H1 (cell line): ENCODE measurements at regions not wholly inside any gene's neighbourhood (a gene's known extent, or its start where the extent isn't known, plus 50 kb on each side); places are given as distances from the start of the nearest gene placed in this dataset.

Experiments
- CTCF ChIA-PET: fragments of 300-600 bp; sonication (Branson Sonifier 250); formaldehyde crosslinking; loops from one replicate; lab custom pipeline; 2021; ENCODE audit not compliant: partially characterized antibody; lab: Charles Lee
- POLR2A ChIA-PET: fragments of 300-600 bp; sonication (Branson Sonifier 250); formaldehyde crosslinking; loops from one replicate; lab custom pipeline; 2021; ENCODE audit warnings: inconsistent platforms; ENCODE audit not compliant: partially characterized antibody; lab: Charles Lee
- DNase-seq, 2 experiments: peaks; one replicate each; pipeline versions ENCODE4 v3.0.0 to v3.0.0-alpha.2; 2010 to 2022; ENCODE audit warnings: low spot score in 2 of 2, low read depth in 1 of 2, mixed read lengths in 1 of 2
- FAIRE-seq: peaks from 2 replicates; lab custom pipeline; 2011; peaks lifted over from hg19 to GRCh38; lab: Jason Lieb, UNC
- H2AFZ ChIP-seq: 2 replicates; pipeline ENCODE4 v1.8.1; 2012; ENCODE audit warnings: low read length, inconsistent platforms
- H2AK5ac ChIP-seq: 2 replicates; pipeline ENCODE4 v1.6.1; 2013; ENCODE audit warnings: low read depth, low read length
- H2BK120ac ChIP-seq: replicated peaks from 2 replicates; pipeline ENCODE3; 2013; ENCODE audit warnings: low read depth, low read length, inconsistent platforms
- H2BK12ac ChIP-seq: 2 replicates; pipeline ENCODE4 v1.6.1; 2013; ENCODE audit warnings: low read depth, low read length
- H2BK15ac ChIP-seq: 2 replicates; pipeline ENCODE4 v1.6.1; 2013; ENCODE audit warnings: low read length
- H2BK20ac ChIP-seq: 2 replicates; pipeline ENCODE4 v1.6.1; 2013; ENCODE audit warnings: low read length
- H2BK5ac ChIP-seq: 2 replicates; pipeline ENCODE4 v1.6.1; 2013; ENCODE audit warnings: low read depth, low read length
- H3K14ac ChIP-seq: 2 replicates; pipeline ENCODE4 v1.6.1; 2013; ENCODE audit warnings: inconsistent platforms; ENCODE audit not compliant: insufficient read length
- H3K18ac ChIP-seq: 2 replicates; pipeline ENCODE4 v1.6.1; 2013; ENCODE audit warnings: low read length; ENCODE audit errors: extremely low read depth
- H3K23ac ChIP-seq: 2 replicates; pipeline ENCODE4 v1.6.1; 2013; ENCODE audit warnings: inconsistent platforms; ENCODE audit not compliant: insufficient read length
- H3K23me2 ChIP-seq: 2 replicates; pipeline ENCODE4 v1.6.1; 2013; ENCODE audit warnings: low read depth, low read length
- H3K27ac ChIP-seq: 2 replicates; pipeline ENCODE4 v1.6.1; 2011; ENCODE audit warnings: low read depth, low read length, inconsistent platforms
- H3K27me3 ChIP-seq, 4 experiments: replicated peaks in 1 of 4; 1 replicate in 1 of 4; 2 replicates in 3 of 4; pipeline versions ENCODE4 v1.6.1 to v1.8.1; 2011 to 2013; ENCODE audit warnings: low read length in 3 of 4, mild to moderate bottlenecking in 3 of 4, inconsistent platforms in 2 of 4, mixed read lengths in 2 of 4, moderate library complexity in 1 of 4; ENCODE audit not compliant: control insufficient read depth in 3 of 4, insufficient read depth in 3 of 4; ENCODE audit errors: extremely low read depth in 1 of 4
- H3K36me3 ChIP-seq, 4 experiments: 2 replicates each; pipeline versions ENCODE4 v1.6.1 to v1.8.1; 2011 to 2013; ENCODE audit warnings: mild to moderate bottlenecking in 4 of 4, low read length in 3 of 4, moderate library complexity in 2 of 4, control low read depth in 1 of 4, inconsistent platforms in 1 of 4; ENCODE audit not compliant: insufficient read depth in 4 of 4, control insufficient read depth in 2 of 4
- H3K4ac ChIP-seq: replicated peaks from 2 replicates; pipeline ENCODE3; 2013; ENCODE audit warnings: low read length, low read depth, mixed read lengths, inconsistent platforms; ENCODE audit not compliant: insufficient read length
- H3K4me1 ChIP-seq, 4 experiments: replicated peaks in 1 of 4; 1 replicate in 1 of 4; 2 replicates in 3 of 4; pipeline versions ENCODE4 v1.6.1 to v1.8.1; 2011 to 2013; ENCODE audit warnings: low read length in 3 of 4, inconsistent platforms in 2 of 4, mixed read lengths in 1 of 4; ENCODE audit not compliant: insufficient read depth in 4 of 4, control insufficient read depth in 3 of 4
- H3K4me2 ChIP-seq, 2 experiments: 2 replicates each; pipeline versions ENCODE4 v1.6.1 to v1.8.1; 2011 to 2013; ENCODE audit warnings: low read depth in 2 of 2, low read length in 2 of 2, control low read depth in 1 of 2, inconsistent platforms in 1 of 2, mild to moderate bottlenecking in 1 of 2; ENCODE audit not compliant: insufficient read depth in 1 of 2
- H3K4me3 ChIP-seq, 4 experiments: fragments of 200-600, 300-600 bp in 1 of 4; sonication (generic), shearing (Covaris generic), sonication (Bioruptor Twin) in 1 of 4; 2 replicates each; pipeline versions ENCODE4 v1.5.1 to v1.8.1; 2011 to 2016; ENCODE audit warnings: low read length in 4 of 4, low read depth in 3 of 4, control low read depth in 2 of 4, inconsistent platforms in 2 of 4, mild to moderate bottlenecking in 2 of 4, mixed read lengths in 1 of 4, moderate library complexity in 1 of 4; ENCODE audit not compliant: insufficient read depth in 2 of 4; ENCODE audit errors: extremely low read depth in 1 of 4
- H3K56ac ChIP-seq: replicated peaks from 2 replicates; pipeline ENCODE3; 2013; ENCODE audit warnings: low read depth, mild to moderate bottlenecking, mixed read lengths, low read length, inconsistent platforms; ENCODE audit not compliant: insufficient read length
- H3K79me1 ChIP-seq: 2 replicates; pipeline ENCODE4 v1.6.1; 2013; ENCODE audit warnings: low read depth, low read length, control low read depth
- H3K79me2 ChIP-seq, 2 experiments: 2 replicates each; pipeline versions ENCODE4 v1.6.1 to v1.8.1; 2012 to 2013; ENCODE audit warnings: low read length in 2 of 2, mild to moderate bottlenecking in 2 of 2, inconsistent platforms in 1 of 2; ENCODE audit not compliant: insufficient read depth in 2 of 2, control insufficient read depth in 1 of 2
- H3K9ac ChIP-seq, 4 experiments: replicated peaks in 1 of 4; 1 replicate in 1 of 4; 2 replicates in 3 of 4; pipeline versions ENCODE4 v1.6.1 to v1.8.1; 2011 to 2013; ENCODE audit warnings: low read depth in 3 of 4, low read length in 3 of 4, control low read depth in 2 of 4, mild to moderate bottlenecking in 2 of 4, moderate library complexity in 2 of 4, inconsistent platforms in 1 of 4; ENCODE audit errors: extremely low read depth in 1 of 4
- H3K9me3 ChIP-seq, 2 experiments: 2 replicates each; pipeline versions ENCODE4 v1.6.1 to v1.8.1; 2012 to 2013; ENCODE audit warnings: mild to moderate bottlenecking in 2 of 2, moderate library complexity in 2 of 2, control low read depth in 1 of 2, inconsistent platforms in 1 of 2, low read depth in 1 of 2, low read length in 1 of 2, mixed read lengths in 1 of 2; ENCODE audit not compliant: insufficient read depth in 2 of 2
- H4K20me1 ChIP-seq, 2 experiments: replicated peaks in 1 of 2; 2 replicates each; pipeline versions ENCODE3 to v1.8.1; 2011 to 2013; ENCODE audit warnings: inconsistent platforms in 2 of 2, low read length in 2 of 2, mild to moderate bottlenecking in 1 of 2; ENCODE audit not compliant: insufficient read depth in 2 of 2, control insufficient read depth in 1 of 2
- H4K5ac ChIP-seq: 2 replicates; pipeline ENCODE4 v1.6.1; 2013; ENCODE audit warnings: low read length, low read depth, mixed read lengths, inconsistent platforms; ENCODE audit not compliant: insufficient read length
- H4K8ac ChIP-seq: 2 replicates; pipeline ENCODE4 v1.8.0; 2013; ENCODE audit warnings: mild to moderate bottlenecking, moderate library complexity, low read length, inconsistent platforms; ENCODE audit not compliant: insufficient read depth; ENCODE audit errors: extremely low read depth
- H4K91ac ChIP-seq: replicated peaks from 2 replicates; pipeline ENCODE3; 2013; ENCODE audit warnings: low read length, mixed read lengths, inconsistent platforms; ENCODE audit not compliant: insufficient read length
- CBX5 ChIP-seq: fragments of 300-800, 300-1000 bp; sonication (generic); IDR thresholded peaks from 2 replicates; pipeline ENCODE4 v1.7.1; 2016; ENCODE audit warnings: antibody characterized with exemption, low read length, low read depth
- POU5F1 ChIP-seq: IDR thresholded peaks from 2 replicates; pipeline ENCODE4 v1.6.1; 2011; ENCODE audit warnings: low read depth, mild to moderate bottlenecking, low read length, moderate library complexity
- WGBS, 2 experiments: shearing (Covaris generic) in 1 of 2; methylation state at CpG; one replicate each; pipeline versions ENCODE4 v1.1.6 to v1.1.7; 2013 to 2015; ENCODE audit warnings: low lambda C conversion rate in 2 of 2, mixed read lengths in 2 of 2, inconsistent platforms in 1 of 2, low coverage in 1 of 2, missing lambda C conversion rate in 1 of 2; ENCODE audit not compliant: insufficient replicate concordance in 2 of 2, insufficient coverage in 1 of 2, insufficient read length in 1 of 2; ENCODE audit errors: extremely low coverage in 1 of 2, missing lambda C conversion rate in 1 of 2; 5-methylcytosine and 5-hydroxymethylcytosine counted together

DNA sequence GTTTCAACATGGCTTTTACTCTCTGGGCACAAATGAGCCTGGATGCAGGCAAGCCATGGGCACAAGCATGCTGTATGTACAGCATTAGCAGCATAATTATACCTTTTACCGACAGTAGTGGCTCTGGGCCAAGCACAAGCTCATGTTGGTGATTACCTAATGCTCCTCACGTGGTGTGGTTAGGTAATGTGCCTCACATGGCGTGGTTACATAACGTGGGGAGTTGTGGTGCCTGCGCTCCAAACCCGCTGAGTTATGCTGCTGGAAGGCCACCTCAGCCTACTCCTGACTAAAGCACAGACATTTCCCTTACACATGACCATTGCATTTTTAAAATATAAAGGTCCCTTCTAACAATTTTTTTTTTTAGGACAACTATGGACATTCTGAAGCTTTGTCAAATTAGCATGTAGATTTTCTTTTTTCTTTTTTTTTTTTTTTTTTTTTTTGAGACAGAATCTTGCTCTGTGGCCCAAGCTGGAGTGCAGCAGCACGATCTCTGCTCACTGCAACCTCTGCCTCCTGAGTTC is 794.0 kb downstream of the EFNA5 start:
- Histone ChIP-seq H3K4me1 (no peaks in the 10 kb centered on the region), H3K4me3 (no peak overlapping the region; a peak in 1 of 8 replicates), H3K36me3 (0 out of 8 replicates have a peak, but pooled peaks cover 0 to 6% (median 0%) of the 10 kb centered on the region in 4 experiments), H3K79me1 (no peaks in the 10 kb centered on the region), H3K23ac (no peak overlapping the region), H2BK5ac (no peak overlapping the region), H4K20me1 (no peaks in the 10 kb centered on the region), H4K91ac (no peak overlapping the region), H3K4ac (no peak overlapping the region), H3K27ac (no peak overlapping the region), H2AK5ac (no peak overlapping the region), H3K9me3 (peaks cover 13 to 22% of the 10 kb centered on the region in 2 experiments), H4K8ac (no peak overlapping the region), H3K79me2 (no peaks in the 10 kb centered on the region), H3K4me2 (no peak overlapping the region), H2BK20ac (no peak overlapping the region), H3K14ac (no peak overlapping the region), H2BK120ac (no peak overlapping the region), H4K5ac (no peak overlapping the region), H2BK15ac (no peak overlapping the region), H3K56ac (no peak overlapping the region), H3K23me2 (no peaks in the 10 kb centered on the region), H3K9ac (no peak overlapping the region; a peak in 1 of 7 replicates), H3K18ac (no peak overlapping the region), H2BK12ac (no peak overlapping the region), H3K27me3 (no peaks in the 10 kb centered on the region), H2AFZ (no peak overlapping the region)
- FAIRE-seq (no peak), DNase-seq (peak in 1 of 2 experiments; percentile 64)
- no peak for TF ChIP-seq POU5F1
- peak; percentile 30; the same call in 1 of the 2 replicates for TF ChIP-seq CBX5
- ChIA-PET CTCF (interaction anchor here (0.6 to 1.2 kb wide), 4 partner anchors 51 to 756 kb away, joined by 3 read pairs; no protein-coding TSS in a partner anchor), POLR2A (no interaction called here)
- WGBS, 2 experiments, result 96% methylated on average over 7 of the region's 7 CpGs; no CpG with 5 or more reads in 1 of the 2 experiments
